Body of pancreas (tissue), 4 donors: ENCODE measurements at regions not wholly inside any gene's neighbourhood (a gene's known extent, or its start where the extent isn't known, plus 50 kb on each side); places are given as distances from the start of the nearest gene placed in this dataset.

ENCODE experiments used
- CTCF ChIP-seq, 7 experiments: fragments of 450-650 bp in 4 of 7; fragments of 200-600 bp in 3 of 7; sonication (generic) in 3 of 7; IDR thresholded peaks; one replicate each; pipeline ENCODE4 v1.5.1; 2016 to 2019; ENCODE audit warnings: antibody characterized with exemption in 7 of 7
- POLR2A ChIP-seq, 3 donors: fragments of 450-650 bp; IDR thresholded peaks; one replicate each; pipeline ENCODE4 v1.6.1; 2016; ENCODE audit warnings: antibody characterized with exemption in 3 of 3, mild to moderate bottlenecking in 2 of 3

GRCh38 chr12:123058481-123058880 lies 78.0 kb downstream of the ARL6IP4 start:
- TF ChIP-seq CTCF (IDR thresholded peaks at IDR 0.05) (no peak), POLR2A (IDR thresholded peaks at IDR 0.05) (no peak)
